MCF 10A (cell line): ENCODE measurements at regions not wholly inside any gene's neighbourhood (a gene's known extent, or its start where the extent isn't known, plus 50 kb on each side); places are given as distances from the start of the nearest gene placed in this dataset.

ENCODE experiments used
- BruUV-seq: library from RNA; stranded (reverse); fragments of 400-500 nt; replicated peaks from 2 replicates; lab custom pipeline; 2021; lab: Mats Ljungman, UMichigan
- CTCF ChIA-PET: fragments of 300-600 bp; sonication (Branson Sonifier 250); formaldehyde crosslinking; extraction: SDS; loops from one replicate; lab custom pipeline; 2021; ENCODE audit warnings: antibody characterized with exemption, inconsistent platforms; lab: Yijun Ruan, JAX
- POLR2A ChIA-PET: fragments of 300-600, 350-650 bp; sonication (Branson Sonifier 250); formaldehyde crosslinking; extraction: SDS; loops from one replicate; lab custom pipeline; 2020; ENCODE audit warnings: antibody characterized with exemption, inconsistent platforms; lab: Yijun Ruan, JAX
- DNase-seq: peaks from one replicate; pipeline ENCODE4 v3.0.0-alpha.2; 2018; ENCODE audit not compliant: unreplicated experiment
- H3K27ac Mint-ChIP-seq: one replicate; pipeline ENCODE4 v1.8.0; 2022; ENCODE audit warnings: mild to moderate bottlenecking, low read depth, mixed read lengths; ENCODE audit not compliant: unreplicated experiment
- H3K27me3 Mint-ChIP-seq: one replicate; pipeline ENCODE4 v1.8.0; 2022; ENCODE audit warnings: mixed read lengths; ENCODE audit not compliant: insufficient read depth, unreplicated experiment
- H3K36me3 Mint-ChIP-seq: one replicate; pipeline ENCODE4 v1.8.0; 2022; ENCODE audit warnings: mild to moderate bottlenecking, moderate library complexity, mixed read lengths; ENCODE audit not compliant: insufficient read depth, unreplicated experiment
- H3K4me1 Mint-ChIP-seq: one replicate; pipeline ENCODE4 v1.8.0; 2022; ENCODE audit warnings: mixed read lengths; ENCODE audit not compliant: insufficient read depth, unreplicated experiment
- H3K4me3 Mint-ChIP-seq: one replicate; pipeline ENCODE4 v1.8.0; 2022; ENCODE audit warnings: mild to moderate bottlenecking, moderate library complexity, mixed read lengths; ENCODE audit not compliant: unreplicated experiment
- H3K9me3 Mint-ChIP-seq: one replicate; pipeline ENCODE4 v1.8.0; 2022; ENCODE audit warnings: mixed read lengths; ENCODE audit not compliant: unreplicated experiment
- CTCF ChIP-seq: fragments of 200-600 bp; IDR thresholded peaks from one replicate; pipeline ENCODE4 v1.8.0; 2022; ENCODE audit warnings: antibody characterized with exemption, mild to moderate bottlenecking; ENCODE audit not compliant: unreplicated experiment
- intact Hi-C: fragments of 100-400 bp; cut with micrococcal nuclease; formaldehyde crosslinking; loops from 2 replicates; pipeline ENCODE4 v1.14.1; 2022

GRCh38 chr10:105656856-105657255, 1015.8 kb downstream of the SORCS3 start:
- no TSS peak for BruUV-seq
- POLR2A ChIA-PET = no interaction called here
- H3K27ac Mint-ChIP-seq = no peak overlapping the region

GRCh38 chr10:105650306-105650705, 1009.2 kb downstream of the SORCS3 start:
- Mint-ChIP-seq H3K36me3 (no peaks in the 10 kb centered on the region), H3K4me1 (no peaks in the 10 kb centered on the region), H3K4me3 (no peak overlapping the region), H3K27me3 (no peaks in the 10 kb centered on the region), H3K27ac (no peak overlapping the region), H3K9me3 (no peaks in the 10 kb centered on the region)
- DNase-seq = no peak
- CTCF ChIA-PET = no interaction called here
- TF ChIP-seq CTCF = no peak
- intact Hi-C loops = no loop called here
- POLR2A ChIA-PET = no interaction called here
- no TSS peak for BruUV-seq

More at GRCh38 chr10:105656856-105657255, 1015.8 kb downstream of the SORCS3 start:
- intact Hi-C loops = no loop called here
- no peak overlapping the region for H3K4me3 Mint-ChIP-seq
- no peaks in the 10 kb centered on the region for H3K36me3 Mint-ChIP-seq
- DNase-seq = no peak
- peaks cover 12% of the 10 kb centered on the region for H3K27me3 Mint-ChIP-seq
- H3K9me3 Mint-ChIP-seq = no peaks in the 10 kb centered on the region
- H3K4me1 Mint-ChIP-seq = no peaks in the 10 kb centered on the region
- TF ChIP-seq CTCF = no peak
- CTCF ChIA-PET = no interaction called here

GRCh38 chr10:105647354-105647753, 1006.3 kb downstream of the SORCS3 start:
- ChIA-PET CTCF (interaction anchor here (0.7 to 0.9 kb wide), 2 partner anchors 34 to 125 kb away, joined by 3 read pairs; no protein-coding TSS in a partner anchor), POLR2A (no interaction called here)
- no peaks in the 10 kb centered on the region for H3K27me3 Mint-ChIP-seq
- no peak overlapping the region for H3K27ac Mint-ChIP-seq
- no peaks in the 10 kb centered on the region for H3K9me3 Mint-ChIP-seq
- BruUV-seq = no TSS peak
- no peak overlapping the region for H3K4me3 Mint-ChIP-seq
- intact Hi-C loops = no loop called here
- H3K36me3 Mint-ChIP-seq = no peaks in the 10 kb centered on the region
- DNase-seq = no peak
- TF ChIP-seq CTCF = no peak
- H3K4me1 Mint-ChIP-seq = no peaks in the 10 kb centered on the region

- no peaks in the 10 kb centered on the region for H3K9me3 Mint-ChIP-seq
- no peaks in the 10 kb centered on the region for H3K4me1 Mint-ChIP-seq
- no peak overlapping the region for H3K27ac Mint-ChIP-seq
- ChIA-PET POLR2A (interaction anchor here (1.0 kb wide), 1 partner anchor 10 kb away, joined by 4 read pairs; no protein-coding TSS in a partner anchor), CTCF (no interaction called here)
- TF ChIP-seq CTCF = no peak
- no peak for DNase-seq
- intact Hi-C loops = no loop called here
- H3K4me3 Mint-ChIP-seq = no peak overlapping the region
- BruUV-seq = no TSS peak
- H3K27me3 Mint-ChIP-seq = no peaks in the 10 kb centered on the region
- no peaks in the 10 kb centered on the region for H3K36me3 Mint-ChIP-seq
Observed at GRCh38 chr10:105644978-105645377, 1003.9 kb downstream of the SORCS3 start.
